ENCODE measurements at regions not wholly inside any gene's neighbourhood (a gene's known extent, or its start where the extent isn't known, plus 50 kb on each side); places are given as distances from the start of the nearest gene placed in this dataset.
A peak's percentile ranks its signal among the peaks of the same experiment; 100 is the strongest.

GRCh38 chr16:11484691-11485258 is 101.9 kb downstream of the LITAF start:
- no peak for TF ChIP-seq EZH2 (IDR thresholded peaks at IDR 0.05; ENCODE audit: borderline replicate concordance, low read depth, low read length, severe bottlenecking)
- TF ChIP-seq POLR2AphosphoS5 (IDR thresholded peaks at IDR 0.05; ENCODE audit: insufficient read depth, low read depth, low read length): peak; percentile 71
- no peak for TF ChIP-seq CTCF (IDR thresholded peaks at IDR 0.05; ENCODE audit: extremely low read depth in 1 of 2, insufficient read depth in 1 of 2, low read depth in 1 of 2, low read length in 2 of 2)
- no peak for TF ChIP-seq POLR2A (IDR thresholded peaks at IDR 0.05; ENCODE audit: low read depth, low read length)
- TF ChIP-seq MYC (IDR thresholded peaks at IDR 0.05; ENCODE audit: low read depth, low read length): no peak
- TF ChIP-seq MAX (IDR thresholded peaks at IDR 0.05; ENCODE audit: insufficient read depth, insufficient read length): no peak
- peak; percentile 47 for TF ChIP-seq FOS (IDR thresholded peaks at IDR 0.05; ENCODE audit: borderline replicate concordance, insufficient read depth, low read length)
